NCI-H2107 treated with DMSO at 0.1 percent for 48 hours (cell line): ENCODE measurements at regions not wholly inside any gene's neighbourhood (a gene's known extent, or its start where the extent isn't known, plus 50 kb on each side); places are given as distances from the start of the nearest gene placed in this dataset.
A peak's percentile ranks its signal among the peaks of the same experiment; 100 is the strongest.

ENCODE experiments used
- DNase-seq: peaks from one replicate; lab custom pipeline; 2025; ENCODE audit not compliant: unreplicated experiment; lab: John Stamatoyannopoulos, UW

GRCh38 chr11:70810133-70810532 is 411.8 kb downstream of the CTTN start:
- no peak for DNase-seq

DNA sequence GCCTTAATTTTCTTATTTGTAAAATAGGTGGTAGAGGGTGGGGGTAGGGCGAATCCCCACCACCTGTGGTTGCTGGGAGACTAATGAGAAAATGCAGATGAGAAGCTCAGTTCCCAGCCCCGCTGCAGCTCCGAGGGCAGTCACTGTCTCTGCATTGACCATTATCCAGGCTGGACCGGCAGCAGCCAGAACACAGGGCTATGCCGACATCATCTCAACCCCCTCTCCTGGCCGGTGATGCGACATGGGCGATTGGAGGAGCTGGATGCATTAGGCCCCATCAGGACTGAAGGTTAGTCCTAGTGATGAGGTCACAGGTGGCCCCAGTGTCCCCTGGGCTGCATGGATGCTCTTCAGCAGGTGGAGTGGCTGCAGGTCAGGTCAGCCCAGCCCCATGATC is 412.4 kb downstream of the CTTN start:
- no peak for DNase-seq

DNA sequence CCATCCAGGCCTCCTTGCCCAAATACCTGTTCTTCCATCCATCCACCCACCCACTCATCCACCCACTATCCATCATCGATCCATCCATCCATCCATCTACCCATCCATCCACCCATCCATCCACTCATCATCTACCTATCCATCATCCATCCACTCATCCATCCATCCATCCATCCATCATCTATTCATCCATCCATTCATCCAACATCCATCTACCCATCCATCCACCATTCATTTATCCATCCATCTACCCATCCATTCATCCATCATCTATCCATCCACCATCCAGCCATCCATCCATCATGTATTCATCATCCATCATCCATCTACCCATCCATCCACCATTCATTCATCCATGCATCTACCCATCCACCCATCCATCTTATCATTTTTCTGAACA is 413.2 kb downstream of the CTTN start:
- DNase-seq = no peak

DNA sequence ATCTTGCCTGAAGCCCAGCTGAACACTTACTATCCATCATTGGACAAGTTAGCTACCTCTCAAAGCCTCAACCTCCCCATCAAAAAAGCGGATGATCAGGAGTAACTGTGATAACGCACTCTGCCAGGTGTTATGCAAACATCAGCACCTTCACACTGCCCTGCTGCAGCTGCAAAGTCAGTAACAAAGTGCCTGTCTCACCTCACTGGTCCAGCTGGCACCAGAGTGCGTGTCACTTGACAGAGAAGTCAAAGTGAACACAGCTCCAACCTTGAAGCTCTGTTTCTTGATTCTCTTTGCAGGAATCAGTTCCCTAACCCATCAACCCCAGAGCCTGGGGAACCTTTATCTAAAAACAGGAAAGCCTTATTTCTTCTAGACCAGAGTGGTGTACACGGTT is 413.6 kb downstream of the CTTN start:
- no peak for DNase-seq

DNA sequence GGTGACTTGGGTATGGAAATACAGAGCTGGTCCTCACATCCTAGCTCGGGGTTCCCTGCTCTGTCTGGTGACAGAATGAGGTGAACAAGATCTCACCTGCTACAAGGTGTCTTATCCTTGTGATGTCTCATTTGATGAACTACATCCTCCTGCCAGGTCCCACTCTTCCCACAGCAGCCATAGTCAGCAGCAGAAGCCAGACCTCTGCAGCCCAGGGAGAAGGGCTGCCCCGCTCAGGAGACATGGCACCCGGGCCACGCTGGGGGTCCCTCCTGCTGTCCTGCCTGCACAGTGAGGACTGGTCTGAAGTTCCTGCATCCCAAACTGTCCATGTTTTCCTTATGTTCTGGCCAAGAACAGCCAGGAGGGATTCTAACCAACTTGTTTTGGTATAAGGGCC is 414.1 kb downstream of the CTTN start:
- DNase-seq = no peak

GRCh38 chr11:70813651-70814050 is 415.3 kb downstream of the CTTN start:
- no peak for DNase-seq

DNA sequence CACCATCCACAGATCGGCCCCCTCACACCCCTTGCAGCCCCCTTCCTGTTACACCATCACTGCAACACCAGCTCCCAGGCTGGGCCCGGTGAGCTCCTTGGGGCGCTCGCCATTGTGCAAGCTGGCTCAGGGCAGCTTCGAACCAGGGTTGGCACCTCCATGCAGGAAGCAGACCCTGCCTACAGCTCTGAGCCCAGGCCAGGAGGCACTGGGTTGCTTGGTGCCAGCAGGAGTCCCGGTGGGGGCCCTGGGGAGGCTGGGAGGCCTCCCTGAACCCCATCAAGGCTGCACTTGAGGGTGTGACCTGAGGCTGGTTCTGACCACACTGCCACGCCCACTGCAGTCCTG is 417.1 kb downstream of the CTTN start:
- DNase-seq = no peak

GRCh38 chr11:70816156-70816678 is 417.9 kb downstream of the CTTN start:
- DNase-seq = no peak

DNA sequence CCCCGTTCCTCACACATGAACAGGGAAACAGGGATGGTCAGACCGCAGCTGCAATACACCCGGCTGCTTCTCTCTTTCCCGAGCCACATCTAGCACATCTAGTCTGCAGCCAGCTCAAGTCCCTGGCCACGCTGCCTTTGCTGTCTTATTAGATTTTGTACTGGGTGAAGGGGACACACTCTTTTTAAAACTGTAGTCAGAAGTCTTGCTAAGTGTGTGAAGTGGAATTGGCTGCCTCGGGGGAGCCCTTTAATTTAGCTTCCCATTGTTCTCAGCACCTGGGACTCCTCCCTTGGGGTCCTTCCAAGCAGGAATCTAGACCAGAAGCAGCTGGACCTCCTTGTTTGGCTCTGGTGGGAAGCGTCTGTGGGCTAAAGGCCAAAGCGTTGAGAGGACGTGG is 420.0 kb downstream of the CTTN start:
- DNase-seq = peak; percentile 32

DNA sequence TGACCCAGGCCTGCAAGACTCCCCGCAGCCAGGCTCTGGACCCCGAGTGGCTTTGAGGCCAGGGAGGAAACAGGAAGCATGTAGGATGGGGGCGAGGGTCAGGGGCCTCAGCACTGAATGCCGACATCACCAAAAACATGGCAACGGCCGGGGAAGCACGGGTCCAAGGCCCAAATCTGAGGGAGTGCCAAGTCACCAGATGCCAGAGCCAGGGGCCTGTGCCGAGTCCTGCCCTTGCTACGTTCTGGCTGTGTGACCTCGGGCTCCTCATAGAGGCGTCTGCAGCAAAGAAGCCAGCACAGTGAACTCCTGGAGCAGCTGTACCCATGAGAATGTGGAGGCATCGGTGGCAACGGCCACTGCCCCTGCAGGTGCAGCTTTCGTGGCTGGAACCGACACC is 420.7 kb downstream of the CTTN start:
- DNase-seq = no peak

DNA sequence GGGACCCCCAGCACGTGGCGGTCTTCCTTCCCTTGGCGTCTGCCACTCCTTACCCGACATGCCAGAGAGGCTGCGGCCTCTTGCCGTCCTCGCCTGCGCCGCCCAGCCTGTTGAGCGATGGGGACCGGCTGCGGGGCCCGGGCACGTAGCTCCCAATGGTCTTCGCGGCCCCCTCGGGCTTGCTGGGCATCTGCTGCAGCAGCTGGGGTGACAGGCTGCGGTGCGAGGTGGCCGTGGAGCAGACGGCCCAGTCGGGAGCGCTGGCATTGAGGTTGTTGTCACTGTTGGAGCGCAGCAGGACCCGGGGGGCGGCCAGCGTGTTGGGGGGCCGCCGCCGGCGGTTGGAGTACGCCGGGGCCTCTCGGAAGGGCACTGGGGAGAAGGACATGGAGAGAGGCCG is 422.0 kb downstream of the CTTN start:
- no peak for DNase-seq

DNA sequence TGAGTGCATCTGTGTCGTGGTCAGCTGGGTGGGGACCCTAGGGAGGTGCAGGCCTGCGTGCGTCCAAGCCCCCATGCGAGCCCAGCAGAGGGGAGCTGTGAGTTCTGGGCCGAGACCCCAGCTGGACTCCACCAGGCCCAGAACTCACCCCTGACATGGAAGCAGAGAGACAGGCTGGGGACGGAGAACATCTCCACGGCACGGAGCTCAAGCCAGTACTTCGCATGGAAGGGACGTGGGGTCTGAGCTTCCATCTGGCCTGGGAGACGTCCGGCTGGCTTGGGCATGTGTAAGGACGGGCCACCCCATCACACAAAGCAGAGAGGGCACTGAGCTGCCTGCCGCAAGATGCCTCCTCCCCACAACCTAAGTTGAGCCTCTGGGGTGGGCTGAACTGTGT is 422.4 kb downstream of the CTTN start:
- DNase-seq = no peak

DNA sequence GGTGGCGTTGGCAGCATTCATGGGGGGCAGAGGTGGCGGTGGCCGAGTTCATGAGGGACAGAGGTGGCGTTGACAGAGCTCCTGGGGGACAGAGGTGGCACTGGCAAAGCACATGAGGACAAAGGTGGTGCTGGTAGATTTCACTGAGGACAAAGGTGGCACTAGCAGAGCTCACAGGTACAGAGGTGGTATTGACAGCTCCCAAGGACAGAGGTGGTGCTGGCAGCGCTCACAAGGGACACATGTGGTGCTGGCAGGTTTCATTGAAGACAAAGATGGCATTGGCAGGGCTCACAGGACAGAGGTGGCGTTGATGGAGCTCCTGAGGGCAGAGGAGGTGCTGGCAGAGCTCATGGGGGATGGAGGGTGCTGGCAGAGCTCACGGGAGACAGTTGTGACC is 425.4 kb downstream of the CTTN start:
- no peak for DNase-seq

GRCh38 chr11:70824605-70825245 is 426.4 kb downstream of the CTTN start:
- DNase-seq = peak; percentile 24

DNA sequence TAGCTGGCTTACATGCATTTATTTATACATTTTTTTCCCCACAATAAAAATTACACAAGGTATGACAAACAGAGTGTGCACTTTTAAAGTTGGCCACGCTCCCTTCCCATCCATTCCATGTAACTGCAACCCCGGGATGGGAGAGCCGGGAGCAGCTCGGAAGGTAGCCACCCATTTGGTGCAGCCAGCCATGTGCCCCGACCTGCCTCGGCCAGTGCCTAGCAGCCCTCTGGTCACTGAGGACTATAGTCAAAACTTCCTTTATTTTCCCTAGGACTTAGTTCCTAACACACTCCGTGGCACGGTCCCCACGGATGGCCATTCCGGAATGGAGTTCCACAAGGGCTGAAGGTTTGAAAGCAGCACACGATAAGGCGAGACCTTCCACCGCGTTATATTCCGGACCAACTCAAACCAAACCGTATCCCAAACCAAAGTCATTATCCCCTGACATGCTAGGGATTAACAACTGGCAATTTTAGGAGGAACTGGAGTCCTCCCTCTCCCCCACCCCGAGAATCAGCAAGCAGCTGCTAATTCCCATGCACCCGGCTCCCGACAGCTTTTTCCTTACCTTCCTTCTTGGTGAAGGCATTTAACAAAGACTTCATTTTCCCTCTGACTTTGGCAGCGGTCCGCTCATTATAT is 426.4 kb downstream of the SHANK2 start:
- no peak for DNase-seq

DNA sequence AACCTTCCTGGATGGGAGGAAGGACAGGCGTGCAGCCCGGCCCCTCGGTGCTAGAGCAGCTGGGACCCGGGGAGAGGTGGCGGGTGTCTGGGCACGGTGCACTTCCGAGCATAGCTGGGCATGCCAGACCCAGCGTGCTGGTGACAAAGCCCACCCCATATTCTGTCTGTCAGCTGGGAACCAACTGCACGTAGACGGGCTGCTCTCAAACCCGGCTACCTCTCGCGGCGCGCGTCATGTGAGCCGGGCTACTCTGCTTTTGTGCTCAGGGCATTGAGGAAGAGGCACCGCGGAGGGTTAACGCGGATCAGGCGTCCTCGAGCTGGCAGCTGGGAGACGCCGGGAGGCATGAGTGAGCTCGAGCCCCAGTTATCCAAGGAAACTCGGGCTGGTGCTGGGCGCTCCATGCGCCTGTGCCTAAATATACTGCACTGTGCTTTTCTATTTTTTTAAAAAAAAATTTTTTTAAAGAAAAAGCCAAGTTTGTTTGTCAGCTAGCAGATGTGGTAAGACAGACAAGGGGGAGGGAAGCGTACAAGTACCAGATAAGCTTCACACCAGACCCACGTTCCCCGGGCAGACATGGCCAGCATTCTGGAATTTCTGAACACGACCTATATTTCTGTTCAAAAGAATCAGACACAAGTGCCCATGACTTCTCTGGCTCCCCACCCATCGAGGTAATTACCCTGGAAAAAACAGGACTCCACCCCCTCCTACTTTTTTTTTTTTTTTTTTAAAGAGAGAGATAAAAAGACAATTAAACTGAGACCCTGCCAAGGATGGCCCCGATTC is 425.6 kb downstream of the SHANK2 start:
- DNase-seq = peak; percentile 61

- DNase-seq = no peak
These were observed 423.7 kb downstream of the SHANK2 start for GRCh38 chr11:70828593-70829082.

- DNase-seq = no peak
These were observed 423.1 kb downstream of the SHANK2 start for GRCh38 chr11:70829134-70829885.

GRCh38 chr11:70829886-70830272 is 422.5 kb downstream of the SHANK2 start:
- no peak for DNase-seq

DNA sequence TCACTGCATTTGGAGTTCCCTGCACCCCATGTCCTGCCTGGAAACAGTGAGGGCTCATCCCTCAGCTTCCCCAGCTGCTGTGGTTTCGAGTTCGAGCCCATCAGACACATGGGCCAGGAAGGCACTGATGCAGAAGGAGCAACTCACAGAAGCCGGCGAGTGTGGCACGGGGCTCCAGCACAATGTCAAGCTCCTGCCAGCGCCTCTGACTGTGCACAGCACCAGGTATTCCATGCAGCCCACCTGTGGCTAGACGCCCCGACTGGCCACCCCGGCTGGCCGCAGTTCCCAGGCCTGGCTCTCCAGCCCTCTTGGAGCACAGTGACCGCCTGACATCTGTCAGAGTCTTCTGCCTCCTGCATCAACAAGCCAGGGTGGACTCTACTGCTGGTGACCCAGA is 419.4 kb downstream of the SHANK2 start:
- no peak for DNase-seq

GRCh38 chr11:70833554-70833953 is 418.8 kb downstream of the SHANK2 start:
- DNase-seq = no peak
